ENCODE measurements at regions not wholly inside any gene's neighbourhood (a gene's known extent, or its start where the extent isn't known, plus 50 kb on each side); places are given as distances from the start of the nearest gene placed in this dataset.

DNA sequence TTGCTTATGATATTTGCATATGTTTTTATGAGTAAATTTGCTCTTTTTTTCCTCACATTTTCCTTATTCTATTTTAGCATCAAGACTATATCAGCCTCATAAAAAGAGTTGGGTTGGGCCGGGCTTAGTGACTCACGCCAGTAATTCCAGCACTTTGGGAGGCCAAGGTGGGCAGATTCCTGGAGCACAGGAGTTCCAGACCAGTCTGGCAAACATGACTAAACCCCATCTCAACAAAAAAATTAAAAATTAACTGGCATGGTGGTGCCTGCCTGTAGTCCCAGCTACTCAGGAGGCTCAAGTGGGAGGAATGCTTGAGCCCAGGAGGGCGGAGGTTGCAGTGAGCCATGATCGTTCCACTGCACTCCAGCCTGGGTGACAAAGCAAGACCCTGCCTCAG, 148.8 kb upstream of the ANO5 start:
- CTCF ChIA-PET, result no interaction called here

DNA sequence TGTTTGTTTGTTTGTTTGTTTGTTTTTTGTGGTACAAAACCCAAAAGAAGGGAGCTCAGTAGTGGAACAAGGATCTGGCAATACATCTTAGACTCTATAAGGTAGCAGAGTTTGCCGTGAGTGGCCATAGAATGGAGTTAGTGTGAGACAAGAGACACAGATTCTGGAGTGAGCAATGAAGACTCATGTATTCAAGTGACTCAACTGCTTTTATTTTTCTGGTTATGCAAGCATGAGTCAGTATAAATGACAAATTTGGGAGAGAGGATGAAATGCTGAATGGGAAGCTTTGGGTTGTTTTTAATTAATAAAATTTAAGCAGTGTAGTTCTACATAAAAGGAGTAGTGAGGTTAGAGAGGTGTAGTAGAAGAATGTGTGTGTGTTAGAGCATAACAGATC, 143.6 kb upstream of the ANO5 start:
- intact Hi-C loops (cut with micrococcal nuclease), result no loop called here
- Mint-ChIP-seq H3K27ac (no peak overlapping the region), H3K27me3 (ENCODE audit: low read depth) (no peaks in the 10 kb centered on the region), H3K9me3 (peaks cover 11% of the 10 kb centered on the region), H3K4me1 (ENCODE audit: low read depth) (no peaks in the 10 kb centered on the region), H3K4me3 (no peak overlapping the region), H3K36me3 (ENCODE audit: low read depth) (no peaks in the 10 kb centered on the region)
- CTCF ChIA-PET, result no interaction called here
- DNase-seq, result no peak

More for the DNA sequence above, 148.8 kb upstream of the ANO5 start:
- Mint-ChIP-seq H3K27me3 (ENCODE audit: low read depth) (no peaks in the 10 kb centered on the region), H3K36me3 (ENCODE audit: low read depth) (no peaks in the 10 kb centered on the region), H3K4me1 (ENCODE audit: low read depth) (no peaks in the 10 kb centered on the region), H3K4me3 (no peak overlapping the region), H3K9me3 (no peaks in the 10 kb centered on the region), H3K27ac (no peak overlapping the region)
- DNase-seq, result no peak
- intact Hi-C loops (cut with micrococcal nuclease), result no loop called here

DNA sequence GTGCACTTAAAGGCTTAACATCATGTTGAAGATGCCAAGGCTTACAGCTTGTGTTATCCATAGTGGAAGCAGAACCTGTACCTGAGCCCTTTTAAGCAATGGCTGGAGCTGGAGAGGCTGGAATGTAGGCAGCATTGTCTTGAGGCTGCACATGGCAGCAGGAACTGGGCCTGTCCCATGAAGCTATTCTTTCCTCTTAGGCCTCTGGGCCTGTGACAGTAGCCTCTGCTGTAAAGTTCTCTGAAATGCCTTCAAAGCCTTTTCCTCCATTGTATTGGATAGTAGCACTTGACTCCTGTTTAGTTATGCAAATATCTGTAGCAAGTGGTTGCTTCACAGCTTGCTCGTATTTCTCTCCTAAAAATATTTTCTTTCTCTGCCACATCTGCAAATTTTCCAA, 127.4 kb upstream of the ANO5 start:
- CTCF ChIA-PET, result no interaction called here
- H3K36me3 Mint-ChIP-seq (ENCODE audit: low read depth), result no peaks in the 10 kb centered on the region
- no peak overlapping the region for H3K27ac Mint-ChIP-seq
- no peaks in the 10 kb centered on the region for H3K27me3 Mint-ChIP-seq (ENCODE audit: low read depth)
- peaks cover 8% of the 10 kb centered on the region for H3K9me3 Mint-ChIP-seq
- intact Hi-C loops (cut with micrococcal nuclease), result no loop called here
- no peak overlapping the region for H3K4me3 Mint-ChIP-seq
- H3K4me1 Mint-ChIP-seq (ENCODE audit: low read depth), result no peaks in the 10 kb centered on the region
- DNase-seq, result no peak

DNA sequence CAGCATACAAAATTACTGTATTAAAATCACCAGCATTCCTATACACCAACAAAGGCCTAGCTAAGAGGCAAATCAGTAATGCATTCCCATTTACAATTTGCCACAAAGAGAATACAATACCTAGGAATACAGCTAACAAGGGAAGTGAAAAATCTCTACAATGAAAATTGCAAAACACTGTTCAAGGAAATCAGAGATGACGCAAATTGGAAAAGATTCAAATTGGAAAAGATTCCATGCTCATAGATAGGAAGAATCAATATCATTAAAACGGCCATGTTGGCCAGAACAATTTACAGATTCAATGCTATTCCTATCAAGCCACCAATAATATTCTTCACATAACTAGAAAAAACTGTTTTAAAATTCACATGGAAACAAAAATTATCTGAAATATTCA, 123.0 kb upstream of the ANO5 start:
- Mint-ChIP-seq H3K9me3 (peaks cover 5% of the 10 kb centered on the region), H3K36me3 (ENCODE audit: low read depth) (no peaks in the 10 kb centered on the region), H3K4me1 (ENCODE audit: low read depth) (no peaks in the 10 kb centered on the region), H3K4me3 (no peak overlapping the region), H3K27me3 (ENCODE audit: low read depth) (no peaks in the 10 kb centered on the region), H3K27ac (no peak overlapping the region)
- intact Hi-C loops (cut with micrococcal nuclease), result no loop called here
- CTCF ChIA-PET, result no interaction called here
- DNase-seq, result no peak

DNA sequence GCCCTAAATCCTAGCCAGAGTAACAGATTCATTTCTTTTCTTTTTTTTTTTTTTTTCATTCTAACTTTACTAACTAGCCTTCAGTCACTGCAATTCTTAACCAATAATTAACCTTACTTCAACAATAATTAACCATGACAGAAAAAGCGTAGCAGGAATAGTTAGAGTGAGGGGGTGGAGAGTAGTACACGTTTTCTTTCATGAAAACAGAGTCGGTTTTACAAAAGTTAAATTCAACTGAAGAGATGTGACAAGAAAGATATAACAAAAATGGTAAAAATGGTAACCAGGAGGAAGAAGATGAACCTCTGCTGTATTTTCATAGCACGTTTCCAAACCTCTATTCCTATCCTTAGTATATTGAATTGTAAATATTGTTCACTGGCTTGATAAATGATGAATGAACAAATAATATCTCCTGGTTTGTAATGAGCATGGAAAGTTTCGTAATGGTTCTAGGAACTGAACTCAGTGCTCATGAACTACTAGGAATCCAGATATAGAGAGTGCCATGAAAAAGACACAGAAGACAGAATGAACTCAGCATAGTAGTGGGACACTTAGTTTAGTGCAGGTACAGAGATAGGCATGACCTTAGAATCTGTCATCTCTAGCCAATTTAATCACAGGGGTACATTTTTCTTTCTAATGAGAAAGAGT, 116.5 kb upstream of the ANO5 start:
- H3K27ac Mint-ChIP-seq, result no peak overlapping the region
- intact Hi-C loops (cut with micrococcal nuclease), result no loop called here
- H3K36me3 Mint-ChIP-seq (ENCODE audit: low read depth), result no peaks in the 10 kb centered on the region
- no peaks in the 10 kb centered on the region for H3K9me3 Mint-ChIP-seq
- no peak for DNase-seq
- H3K4me1 Mint-ChIP-seq (ENCODE audit: low read depth), result no peaks in the 10 kb centered on the region
- no peak overlapping the region for H3K4me3 Mint-ChIP-seq
- no peaks in the 10 kb centered on the region for H3K27me3 Mint-ChIP-seq (ENCODE audit: low read depth)
- CTCF ChIA-PET, result no interaction called here

DNA sequence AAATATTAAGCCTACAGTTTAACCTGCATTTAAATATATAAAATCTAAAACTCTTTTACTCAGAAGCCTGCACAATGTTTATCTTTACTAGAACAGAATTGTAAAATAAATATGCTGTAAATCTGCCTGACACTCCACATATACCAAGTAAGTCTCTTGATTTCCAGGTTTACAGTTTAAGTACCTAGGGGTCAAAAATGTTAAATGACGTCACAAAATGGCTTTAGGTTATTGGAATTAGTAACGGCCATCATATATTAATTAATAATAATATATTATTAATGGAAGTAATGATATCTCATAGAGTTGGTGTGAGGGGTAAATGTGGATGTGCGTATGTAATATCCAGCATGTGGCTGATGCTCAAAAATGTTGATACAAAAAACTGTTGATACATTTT, 114.8 kb upstream of the ANO5 start:
- Mint-ChIP-seq H3K9me3 (peaks cover 1% of the 10 kb centered on the region), H3K27ac (no peak overlapping the region), H3K4me1 (ENCODE audit: low read depth) (no peaks in the 10 kb centered on the region), H3K36me3 (ENCODE audit: low read depth) (no peaks in the 10 kb centered on the region), H3K4me3 (no peak overlapping the region), H3K27me3 (ENCODE audit: low read depth) (no peaks in the 10 kb centered on the region)
- CTCF ChIA-PET, result no interaction called here
- no peak for DNase-seq
- intact Hi-C loops (cut with micrococcal nuclease), result no loop called here

DNA sequence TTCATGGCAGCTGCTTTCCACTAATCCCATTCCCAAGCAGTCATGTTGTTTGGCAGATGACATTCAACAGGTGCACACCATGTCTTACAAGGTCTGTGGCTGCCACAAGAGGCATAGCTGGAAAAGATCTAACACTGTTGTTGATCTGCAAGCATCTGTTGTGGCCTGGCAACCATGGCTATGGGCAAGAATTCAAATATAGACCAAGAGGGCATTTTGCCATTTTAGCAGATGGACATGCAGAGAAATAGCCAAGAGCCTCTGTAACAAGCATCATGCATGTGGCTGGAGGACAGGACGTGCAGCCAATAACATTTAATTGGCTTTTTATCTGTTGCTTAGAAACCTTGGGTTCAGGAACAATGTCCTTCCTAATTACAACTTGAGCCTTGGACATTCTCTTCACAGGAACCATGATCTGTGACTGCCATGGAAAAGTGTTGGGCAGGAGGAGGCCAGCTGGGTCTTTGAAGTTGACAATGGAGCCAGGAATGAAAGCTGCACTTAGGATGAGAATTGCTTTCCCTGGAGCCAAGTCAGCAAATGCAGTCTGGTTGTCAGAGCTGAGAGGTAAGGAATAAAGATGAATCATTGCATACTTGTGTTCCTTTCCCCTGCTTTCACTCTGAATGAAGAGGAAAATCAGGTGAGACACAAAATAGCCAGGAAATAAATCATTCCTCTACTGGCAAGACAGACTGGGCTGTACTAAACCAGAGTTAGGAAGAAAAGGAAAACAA, 113.6 kb upstream of the ANO5 start:
- no peak overlapping the region for H3K4me3 Mint-ChIP-seq
- intact Hi-C loops (cut with micrococcal nuclease), result no loop called here
- no peaks in the 10 kb centered on the region for H3K4me1 Mint-ChIP-seq (ENCODE audit: low read depth)
- CTCF ChIA-PET, result no interaction called here
- H3K9me3 Mint-ChIP-seq, result peaks cover 3% of the 10 kb centered on the region
- no peaks in the 10 kb centered on the region for H3K27me3 Mint-ChIP-seq (ENCODE audit: low read depth)
- H3K36me3 Mint-ChIP-seq (ENCODE audit: low read depth), result no peaks in the 10 kb centered on the region
- no peak overlapping the region for H3K27ac Mint-ChIP-seq
- DNase-seq, result no peak

DNA sequence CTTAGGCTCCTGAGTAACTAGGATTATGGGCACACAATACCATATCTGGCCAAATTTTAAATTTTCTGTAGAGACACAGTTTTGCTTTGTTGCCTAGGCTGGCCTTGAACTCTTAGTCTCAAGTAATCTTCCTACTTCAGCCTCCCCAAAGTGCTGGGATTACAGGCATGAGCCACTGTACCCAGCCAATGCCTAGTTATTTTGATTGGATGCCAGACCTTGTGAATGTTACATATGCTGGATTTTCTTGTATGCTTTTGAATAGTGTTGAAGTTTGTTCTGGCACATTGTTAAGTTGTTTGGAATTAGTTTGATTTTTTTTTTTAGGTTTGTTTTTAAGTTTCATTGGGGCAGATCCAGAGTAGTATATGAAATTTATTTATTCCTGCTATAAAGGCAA, 110.7 kb upstream of the ANO5 start:
- H3K9me3 Mint-ChIP-seq, result peaks cover 3% of the 10 kb centered on the region
- intact Hi-C loops (cut with micrococcal nuclease), result no loop called here
- H3K27me3 Mint-ChIP-seq (ENCODE audit: low read depth), result no peaks in the 10 kb centered on the region
- H3K36me3 Mint-ChIP-seq (ENCODE audit: low read depth), result no peaks in the 10 kb centered on the region
- DNase-seq, result no peak
- no peak overlapping the region for H3K4me3 Mint-ChIP-seq
- no peaks in the 10 kb centered on the region for H3K4me1 Mint-ChIP-seq (ENCODE audit: low read depth)
- CTCF ChIA-PET, result no interaction called here
- H3K27ac Mint-ChIP-seq, result no peak overlapping the region

DNA sequence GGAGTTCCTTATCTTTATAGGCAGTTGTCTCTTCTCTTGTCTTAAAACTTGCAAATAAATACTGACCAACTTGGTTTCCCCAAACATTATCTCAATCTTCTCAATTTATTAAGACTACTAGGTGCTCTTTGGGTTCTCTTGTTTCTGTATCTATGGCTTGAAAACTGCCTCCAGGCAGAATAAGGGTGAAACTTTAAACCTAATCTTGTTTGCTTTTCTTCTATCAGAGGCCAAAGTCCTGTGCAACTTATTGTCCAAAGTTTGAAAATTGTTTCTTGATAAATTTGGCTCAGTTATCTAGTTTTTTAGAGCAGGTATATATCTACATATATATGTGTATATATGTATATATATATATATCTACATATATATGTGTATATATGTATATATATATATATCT, 110.1 kb upstream of the ANO5 start:
- Mint-ChIP-seq H3K27ac (no peak overlapping the region), H3K4me3 (no peak overlapping the region), H3K27me3 (ENCODE audit: low read depth) (no peaks in the 10 kb centered on the region), H3K36me3 (ENCODE audit: low read depth) (no peaks in the 10 kb centered on the region), H3K9me3 (peaks cover 3% of the 10 kb centered on the region), H3K4me1 (ENCODE audit: low read depth) (no peaks in the 10 kb centered on the region)
- DNase-seq, result no peak
- intact Hi-C loops (cut with micrococcal nuclease), result no loop called here
- CTCF ChIA-PET, result no interaction called here

DNA sequence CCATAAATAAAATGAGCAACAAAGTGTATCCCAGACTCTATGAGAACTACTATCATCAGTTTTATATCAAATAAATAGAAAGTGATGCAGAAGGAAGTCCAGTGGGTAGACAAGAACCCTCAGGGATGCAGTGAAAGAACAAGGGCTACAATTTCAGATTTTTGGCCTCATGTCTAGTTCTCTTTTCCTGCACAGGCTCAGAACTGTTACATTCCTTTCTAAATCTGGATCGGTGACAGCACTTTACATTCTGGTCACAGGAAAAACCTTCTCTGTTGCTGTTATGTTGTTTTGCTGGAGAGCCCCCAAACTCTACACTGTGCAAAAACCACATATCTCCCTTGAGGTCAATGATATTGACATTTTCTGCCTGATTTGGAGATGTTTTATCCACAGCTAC, 108.8 kb upstream of the ANO5 start:
- Mint-ChIP-seq H3K27me3 (ENCODE audit: low read depth) (no peaks in the 10 kb centered on the region), H3K9me3 (peaks cover 5% of the 10 kb centered on the region), H3K36me3 (ENCODE audit: low read depth) (no peaks in the 10 kb centered on the region), H3K4me1 (ENCODE audit: low read depth) (no peaks in the 10 kb centered on the region), H3K4me3 (no peak overlapping the region), H3K27ac (no peak overlapping the region)
- no peak for DNase-seq
- CTCF ChIA-PET, result no interaction called here
- intact Hi-C loops (cut with micrococcal nuclease), result no loop called here

DNA sequence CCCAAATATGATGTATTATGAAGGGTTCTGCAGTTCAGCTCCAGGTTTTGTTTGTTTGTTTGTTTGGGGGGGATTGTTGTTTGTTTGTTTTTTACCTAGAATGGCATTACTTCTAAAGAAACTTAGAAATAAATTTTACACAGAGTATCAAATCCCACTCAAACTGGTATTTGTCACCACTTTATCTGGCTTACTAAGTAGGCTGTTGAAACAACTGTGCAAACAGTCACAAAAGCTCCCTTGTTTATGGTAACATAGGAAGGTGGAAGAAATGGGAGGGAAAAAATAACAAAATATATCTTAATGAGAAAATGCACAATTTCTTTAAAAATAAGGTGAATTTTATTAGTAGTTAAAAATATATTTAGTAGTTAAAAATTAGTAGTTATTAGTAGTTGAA, 108.3 kb upstream of the ANO5 start:
- Mint-ChIP-seq H3K27me3 (ENCODE audit: low read depth) (no peaks in the 10 kb centered on the region), H3K4me1 (ENCODE audit: low read depth) (no peaks in the 10 kb centered on the region)

DNA sequence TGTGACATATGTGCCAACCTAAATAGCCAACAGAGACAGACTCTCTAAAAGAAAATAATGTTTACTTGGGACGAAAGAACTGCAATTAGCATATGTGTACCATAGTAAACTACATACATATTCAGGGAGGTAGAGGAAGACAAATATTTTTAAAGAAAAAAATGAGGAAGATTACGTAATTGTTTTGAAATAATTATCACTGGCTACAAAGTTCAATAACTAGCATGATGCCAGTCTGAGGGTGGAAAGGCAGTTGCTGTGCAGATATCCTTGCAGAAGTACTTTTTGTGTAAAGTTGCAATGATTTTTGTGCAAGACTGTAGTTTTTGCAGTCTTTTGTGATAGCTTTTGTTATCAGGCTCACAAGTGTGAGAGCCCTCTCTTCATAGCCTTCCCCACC, 103.3 kb upstream of the ANO5 start:
- Mint-ChIP-seq H3K27ac (no peak overlapping the region), H3K36me3 (ENCODE audit: low read depth) (no peaks in the 10 kb centered on the region), H3K9me3 (peaks cover 2% of the 10 kb centered on the region), H3K4me3 (no peak overlapping the region), H3K27me3 (ENCODE audit: low read depth) (no peaks in the 10 kb centered on the region), H3K4me1 (ENCODE audit: low read depth) (no peaks in the 10 kb centered on the region)
- CTCF ChIA-PET, result no interaction called here
- DNase-seq, result no peak
- intact Hi-C loops (cut with micrococcal nuclease), result no loop called here

More for the DNA sequence above, 108.3 kb upstream of the ANO5 start:
- Mint-ChIP-seq H3K4me3 (no peak overlapping the region), H3K36me3 (ENCODE audit: low read depth) (no peaks in the 10 kb centered on the region), H3K27ac (no peak overlapping the region), H3K9me3 (peaks cover 5% of the 10 kb centered on the region)
- CTCF ChIA-PET, result no interaction called here
- no peak for DNase-seq
- intact Hi-C loops (cut with micrococcal nuclease), result no loop called here

DNA sequence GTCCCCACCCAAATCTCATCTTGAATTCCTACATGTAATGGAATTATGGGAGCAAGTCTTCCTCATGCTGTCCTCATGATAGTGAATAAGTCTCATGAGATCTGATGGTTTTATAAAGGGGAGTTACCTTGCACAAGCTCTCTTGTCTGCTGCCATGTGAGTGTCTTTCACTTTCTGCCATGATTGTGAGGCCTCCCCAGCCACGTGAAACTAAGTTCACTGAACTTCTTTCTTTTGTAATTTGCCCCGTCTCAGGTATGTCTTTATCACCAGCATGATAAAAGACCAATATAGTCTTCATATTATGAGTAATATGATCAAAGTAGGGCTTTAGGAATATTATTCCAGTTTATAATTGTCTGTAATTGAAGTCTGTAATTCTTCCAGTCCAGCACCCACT, 86.3 kb upstream of the ANO5 start:
- CTCF ChIA-PET, result no interaction called here

More for the DNA sequence above, 86.3 kb upstream of the ANO5 start:
- Mint-ChIP-seq H3K9me3 (peaks cover 1% of the 10 kb centered on the region), H3K4me3 (no peak overlapping the region), H3K27me3 (ENCODE audit: low read depth) (no peaks in the 10 kb centered on the region), H3K27ac (no peak overlapping the region), H3K36me3 (ENCODE audit: low read depth) (no peaks in the 10 kb centered on the region), H3K4me1 (ENCODE audit: low read depth) (no peaks in the 10 kb centered on the region)
- intact Hi-C loops (cut with micrococcal nuclease), result no loop called here
- no peak for DNase-seq
